ENCODE measurements at regions not wholly inside any gene's neighbourhood (a gene's known extent, or its start where the extent isn't known, plus 50 kb on each side); places are given as distances from the start of the nearest gene placed in this dataset.

DNA sequence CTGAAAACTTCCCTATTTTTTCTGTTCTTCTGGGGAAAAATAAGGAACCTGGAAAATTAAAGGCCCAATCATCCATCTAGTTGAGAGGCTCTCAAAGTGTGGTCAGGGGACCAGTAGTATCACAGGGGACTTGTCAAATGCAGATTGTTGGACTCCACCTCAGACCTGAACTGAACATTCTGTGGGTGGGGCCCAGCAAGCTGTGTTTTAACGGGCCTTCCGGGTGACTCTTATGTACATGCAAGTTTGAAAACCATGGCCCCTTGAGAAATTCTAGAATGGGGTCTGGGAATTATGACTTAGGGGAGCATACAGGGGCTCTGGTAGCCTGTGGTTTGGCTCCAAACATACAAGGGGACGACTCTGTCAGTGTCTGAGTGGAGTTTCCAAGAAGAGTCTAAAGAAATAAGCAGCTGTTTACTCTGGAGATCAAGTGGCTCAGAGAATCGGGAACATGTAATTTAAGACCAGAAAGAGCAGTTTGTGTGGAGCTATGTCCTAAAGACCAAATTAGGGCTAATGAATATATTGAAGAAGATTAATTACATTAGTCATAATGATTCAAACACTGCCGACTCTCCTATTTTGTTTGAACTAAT, 177.4 kb downstream of the SLC28A3 start:
- no peaks in the 10 kb centered on the region for H3K9me3 Mint-ChIP-seq
- H3K27ac Mint-ChIP-seq, result no peak overlapping the region
- H3K4me3 Mint-ChIP-seq, result no peak overlapping the region

DNA sequence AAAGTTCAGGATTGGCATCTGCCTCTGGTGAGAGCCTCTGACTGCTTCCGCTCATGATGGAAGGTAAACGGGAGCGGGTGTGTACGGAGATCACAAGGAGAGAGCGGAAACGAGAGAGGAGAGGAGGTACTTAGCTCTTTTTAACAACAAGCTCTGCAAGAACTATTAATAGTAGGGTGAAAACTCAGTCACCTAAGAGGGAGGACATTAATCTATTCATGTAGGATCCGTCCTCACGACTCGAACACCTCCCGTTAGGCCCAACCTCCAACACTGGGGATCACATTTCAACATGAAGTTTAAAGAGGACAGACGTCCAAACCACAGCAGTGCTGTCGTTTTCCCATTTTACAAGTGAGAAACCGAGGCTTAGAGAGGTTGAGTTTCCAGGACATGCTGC, 173.7 kb downstream of the SLC28A3 start:
- no peaks in the 10 kb centered on the region for H3K4me1 Mint-ChIP-seq (ENCODE audit: low read depth)
- H3K27me3 Mint-ChIP-seq (ENCODE audit: insufficient read depth), result peaks cover 10% of the 10 kb centered on the region
- no peaks in the 10 kb centered on the region for H3K36me3 Mint-ChIP-seq (ENCODE audit: low read depth)
- no peaks in the 10 kb centered on the region for H3K9me3 Mint-ChIP-seq
- H3K27ac Mint-ChIP-seq, result no peak overlapping the region
- intact Hi-C loops (cut with micrococcal nuclease), result no loop called here
- no peak overlapping the region for H3K4me3 Mint-ChIP-seq
- DNase-seq (ENCODE audit: low spot score), result no peak

More for the DNA sequence above, 177.4 kb downstream of the SLC28A3 start:
- intact Hi-C loops (cut with micrococcal nuclease), result no loop called here
- Mint-ChIP-seq H3K36me3 (ENCODE audit: low read depth) (no peaks in the 10 kb centered on the region), H3K4me1 (ENCODE audit: low read depth) (no peaks in the 10 kb centered on the region), H3K27me3 (ENCODE audit: insufficient read depth) (peaks cover 32% of the 10 kb centered on the region)
- no peak for DNase-seq (ENCODE audit: low spot score)

DNA sequence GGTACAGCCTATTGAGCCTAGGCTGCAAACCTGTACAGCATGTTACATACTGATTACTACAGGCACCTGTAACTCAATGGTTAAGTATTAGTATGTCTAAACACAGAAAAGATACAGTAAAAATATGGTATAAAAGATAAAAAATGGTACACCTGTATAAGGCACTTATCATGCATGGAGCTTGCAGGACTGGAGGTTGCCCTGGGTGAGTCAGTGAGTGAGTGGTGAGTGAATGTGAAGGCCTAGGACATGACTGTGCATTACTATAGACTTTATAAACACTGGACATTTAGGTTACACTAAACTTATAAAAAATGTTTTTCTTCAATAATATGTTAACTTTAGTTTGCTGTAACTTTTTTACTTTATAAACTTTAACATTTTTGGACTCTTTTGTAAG, 171.3 kb downstream of the SLC28A3 start:
- Mint-ChIP-seq H3K36me3 (ENCODE audit: low read depth) (no peaks in the 10 kb centered on the region), H3K9me3 (no peaks in the 10 kb centered on the region), H3K4me3 (no peak overlapping the region), H3K27ac (no peak overlapping the region), H3K27me3 (ENCODE audit: insufficient read depth) (peaks cover 8% of the 10 kb centered on the region), H3K4me1 (ENCODE audit: low read depth) (no peaks in the 10 kb centered on the region)
- DNase-seq (ENCODE audit: low spot score), result no peak
- intact Hi-C loops (cut with micrococcal nuclease), result no loop called here

DNA sequence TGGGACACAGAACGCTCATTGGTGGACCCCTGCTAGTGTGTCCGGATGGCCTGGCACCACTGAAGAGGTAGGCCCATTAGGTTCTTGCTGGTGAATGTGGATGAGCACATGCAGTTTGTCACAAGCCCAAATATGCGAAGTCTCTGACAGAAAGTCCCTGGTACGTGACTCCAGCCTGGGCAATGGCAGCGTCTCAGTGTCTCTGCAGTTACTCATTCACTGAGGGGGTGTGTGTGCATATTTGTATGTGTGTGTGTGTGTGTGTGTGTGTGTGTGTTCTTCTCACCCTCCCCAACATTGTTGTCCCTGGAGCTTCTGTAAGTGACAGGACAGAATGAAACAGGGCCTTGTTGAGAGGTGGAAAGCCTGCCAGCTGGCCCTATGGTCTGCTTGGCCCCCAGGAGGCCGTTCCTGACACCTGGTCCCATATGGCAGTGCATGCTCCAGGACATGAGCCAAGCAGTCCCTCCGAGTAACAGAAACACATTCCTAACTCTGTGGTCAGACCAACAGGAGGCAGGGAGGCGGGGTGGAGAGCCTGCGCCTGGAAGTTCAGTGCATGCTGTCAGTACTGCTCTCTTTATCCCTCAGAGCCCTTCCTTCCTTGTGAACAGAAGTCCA, 169.9 kb downstream of the SLC28A3 start:
- Mint-ChIP-seq H3K27me3 (ENCODE audit: insufficient read depth) (peaks cover 2% of the 10 kb centered on the region), H3K27ac (no peak overlapping the region), H3K36me3 (ENCODE audit: low read depth) (no peaks in the 10 kb centered on the region), H3K4me3 (no peak overlapping the region), H3K4me1 (ENCODE audit: low read depth) (no peaks in the 10 kb centered on the region), H3K9me3 (no peaks in the 10 kb centered on the region)
- DNase-seq (ENCODE audit: low spot score), result no peak
- intact Hi-C loops (cut with micrococcal nuclease), result loop anchor here (5.0 kb wide), 1 partner anchor 92 kb away; no protein-coding TSS in a partner anchor

DNA sequence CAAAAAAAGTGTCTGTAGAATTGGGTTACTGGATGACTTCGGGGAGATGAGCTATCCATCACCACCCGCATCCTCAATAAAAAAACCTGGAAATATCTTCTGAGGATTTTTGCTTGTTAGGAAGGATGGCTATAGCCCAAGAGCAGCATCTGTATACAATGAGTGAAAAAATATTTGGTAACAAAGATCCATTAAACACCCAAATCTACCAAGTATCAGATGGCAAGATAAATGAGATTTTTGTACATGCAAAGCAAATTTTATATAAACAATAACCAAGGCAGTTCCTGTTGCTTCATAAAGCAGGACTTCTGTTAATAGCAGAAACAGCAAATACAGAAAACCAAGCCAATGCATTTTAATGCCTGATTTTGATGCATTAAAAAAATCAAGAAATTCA, 166.6 kb downstream of the SLC28A3 start:
- H3K9me3 Mint-ChIP-seq, result no peaks in the 10 kb centered on the region
- H3K4me3 Mint-ChIP-seq, result no peak overlapping the region
- H3K27me3 Mint-ChIP-seq (ENCODE audit: insufficient read depth), result peaks cover 2% of the 10 kb centered on the region
- DNase-seq (ENCODE audit: low spot score), result no peak
- H3K27ac Mint-ChIP-seq, result no peak overlapping the region
- H3K36me3 Mint-ChIP-seq (ENCODE audit: low read depth), result no peaks in the 10 kb centered on the region
- H3K4me1 Mint-ChIP-seq (ENCODE audit: low read depth), result no peaks in the 10 kb centered on the region
- intact Hi-C loops (cut with micrococcal nuclease), result loop anchor here (1.0 to 5.0 kb wide), 3 partner anchors 88 to 236 kb away; no protein-coding TSS in a partner anchor

DNA sequence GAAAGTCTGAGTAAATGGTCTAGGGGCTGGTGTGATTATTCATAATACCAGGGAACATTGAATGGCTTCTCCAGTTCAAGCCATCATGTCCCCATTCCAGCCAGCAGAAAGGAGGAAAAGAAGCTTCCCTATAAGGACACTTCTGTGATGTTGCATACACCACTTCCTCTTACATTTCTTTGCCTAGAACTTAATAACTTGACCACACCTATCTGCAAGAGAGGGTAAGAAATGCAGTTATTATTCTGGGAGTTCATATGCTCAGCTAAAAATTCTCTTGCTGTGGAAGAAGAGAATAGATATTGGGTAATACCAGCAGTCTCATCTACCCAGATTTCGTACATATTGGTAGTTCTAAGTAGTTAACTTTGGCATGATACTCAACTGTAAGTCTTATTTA, 166.1 kb downstream of the SLC28A3 start:
- Mint-ChIP-seq H3K36me3 (ENCODE audit: low read depth) (no peaks in the 10 kb centered on the region), H3K9me3 (no peaks in the 10 kb centered on the region), H3K27ac (no peak overlapping the region), H3K4me3 (no peak overlapping the region), H3K4me1 (ENCODE audit: low read depth) (no peaks in the 10 kb centered on the region), H3K27me3 (ENCODE audit: insufficient read depth) (peaks cover 2% of the 10 kb centered on the region)
- intact Hi-C loops (cut with micrococcal nuclease), result loop anchor here (5.0 kb wide), 1 partner anchor 88 kb away; no protein-coding TSS in a partner anchor
- DNase-seq (ENCODE audit: low spot score), result no peak

DNA sequence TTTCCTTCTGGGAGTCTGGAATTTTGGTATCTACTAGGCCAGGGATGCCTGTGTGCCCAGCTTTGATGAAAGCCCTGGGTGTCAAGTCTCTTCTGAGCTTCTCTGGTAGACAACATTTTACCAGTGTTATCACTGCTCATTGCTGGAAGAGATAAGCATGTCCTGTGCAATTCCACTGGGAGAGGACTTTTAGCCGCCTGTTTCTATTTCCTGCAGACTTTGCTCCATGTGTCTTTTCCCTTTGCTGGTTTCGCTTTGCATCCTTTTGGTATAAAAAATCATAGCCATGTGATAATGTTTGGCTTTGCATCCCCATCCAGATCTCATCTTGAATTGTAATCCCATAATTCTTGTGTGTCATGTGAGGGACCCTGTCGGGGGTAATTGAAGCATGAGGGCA, 163.2 kb downstream of the SLC28A3 start:
- intact Hi-C loops (cut with micrococcal nuclease), result no loop called here
- Mint-ChIP-seq H3K4me3 (no peak overlapping the region), H3K27me3 (ENCODE audit: insufficient read depth) (no peaks in the 10 kb centered on the region), H3K36me3 (ENCODE audit: low read depth) (no peaks in the 10 kb centered on the region), H3K4me1 (ENCODE audit: low read depth) (no peaks in the 10 kb centered on the region), H3K9me3 (no peaks in the 10 kb centered on the region), H3K27ac (no peak overlapping the region)
- no peak for DNase-seq (ENCODE audit: low spot score)

DNA sequence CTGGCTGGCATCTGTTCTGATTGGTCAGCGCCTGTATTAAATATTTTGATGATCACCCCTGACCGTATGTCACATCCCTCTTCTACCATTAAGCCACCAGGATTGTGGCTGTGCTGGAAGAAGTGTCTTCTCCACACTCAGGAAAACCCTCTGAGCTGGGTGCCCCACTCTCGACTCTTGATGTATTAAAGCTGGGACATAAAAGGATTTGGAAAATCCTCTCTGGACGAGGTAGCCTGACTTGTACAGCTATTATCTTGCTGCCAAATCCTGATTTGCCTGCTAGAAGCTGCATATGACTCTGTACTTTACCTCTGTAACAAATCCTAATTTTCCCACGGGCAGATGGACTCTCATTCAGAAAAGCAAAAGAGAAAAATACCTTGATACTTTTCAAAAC, 161.0 kb downstream of the SLC28A3 start:
- no peak overlapping the region for H3K27ac Mint-ChIP-seq
- no peaks in the 10 kb centered on the region for H3K9me3 Mint-ChIP-seq
- intact Hi-C loops (cut with micrococcal nuclease), result no loop called here
- H3K4me3 Mint-ChIP-seq, result no peak overlapping the region
- no peaks in the 10 kb centered on the region for H3K27me3 Mint-ChIP-seq (ENCODE audit: insufficient read depth)
- no peaks in the 10 kb centered on the region for H3K36me3 Mint-ChIP-seq (ENCODE audit: low read depth)
- no peaks in the 10 kb centered on the region for H3K4me1 Mint-ChIP-seq (ENCODE audit: low read depth)
- DNase-seq (ENCODE audit: low spot score), result no peak

DNA sequence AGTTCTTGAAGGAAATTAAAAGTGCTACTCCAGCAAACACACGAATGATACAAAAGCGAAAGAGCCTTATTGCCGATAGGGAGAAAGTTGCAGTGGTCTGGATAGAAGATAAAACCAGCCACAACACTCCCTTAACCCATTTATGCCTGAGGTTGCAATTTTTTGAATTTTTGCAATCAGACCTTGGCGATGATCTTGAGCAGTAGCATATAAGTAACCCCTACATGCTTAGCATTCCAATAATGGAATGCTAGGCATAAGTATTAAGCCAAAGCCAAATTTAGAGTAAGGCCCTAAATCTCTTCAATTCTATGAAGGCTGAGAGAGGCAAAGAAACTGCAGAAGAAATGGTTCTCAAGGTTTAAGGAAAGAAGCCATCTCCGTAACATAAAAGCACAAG, 153.5 kb downstream of the SLC28A3 start:
- Mint-ChIP-seq H3K4me3 (no peak overlapping the region), H3K27me3 (ENCODE audit: insufficient read depth) (peaks cover 16% of the 10 kb centered on the region), H3K9me3 (no peaks in the 10 kb centered on the region), H3K36me3 (ENCODE audit: low read depth) (no peaks in the 10 kb centered on the region), H3K4me1 (ENCODE audit: low read depth) (no peaks in the 10 kb centered on the region), H3K27ac (no peak overlapping the region)
- intact Hi-C loops (cut with micrococcal nuclease), result no loop called here
- DNase-seq (ENCODE audit: low spot score), result no peak

DNA sequence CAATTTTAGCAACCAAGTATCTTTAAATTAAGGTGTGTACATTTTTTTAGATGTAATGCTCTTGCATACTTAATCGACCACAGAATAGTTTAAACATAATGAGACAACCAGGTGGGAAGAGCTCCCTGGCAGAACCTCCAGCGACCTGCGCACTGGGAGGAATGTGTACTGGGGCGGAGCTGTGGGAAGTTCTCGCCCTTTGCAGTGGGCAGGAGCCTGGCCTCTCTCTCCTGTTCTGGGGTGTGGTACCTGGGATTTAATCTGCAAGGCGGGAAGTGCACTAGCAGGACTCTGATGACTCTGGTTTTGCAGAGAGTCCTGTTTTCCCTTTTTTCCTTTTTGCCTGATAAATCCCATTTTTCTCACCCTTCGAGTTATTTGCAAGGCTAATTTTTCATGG, 150.7 kb downstream of the SLC28A3 start:
- H3K4me3 Mint-ChIP-seq, result no peak overlapping the region
- no peaks in the 10 kb centered on the region for H3K36me3 Mint-ChIP-seq (ENCODE audit: low read depth)
- H3K9me3 Mint-ChIP-seq, result no peaks in the 10 kb centered on the region
- peaks cover 22% of the 10 kb centered on the region for H3K27me3 Mint-ChIP-seq (ENCODE audit: insufficient read depth)
- no peaks in the 10 kb centered on the region for H3K4me1 Mint-ChIP-seq (ENCODE audit: low read depth)
- no peak for DNase-seq (ENCODE audit: low spot score)
- intact Hi-C loops (cut with micrococcal nuclease), result no loop called here
- H3K27ac Mint-ChIP-seq, result no peak overlapping the region

DNA sequence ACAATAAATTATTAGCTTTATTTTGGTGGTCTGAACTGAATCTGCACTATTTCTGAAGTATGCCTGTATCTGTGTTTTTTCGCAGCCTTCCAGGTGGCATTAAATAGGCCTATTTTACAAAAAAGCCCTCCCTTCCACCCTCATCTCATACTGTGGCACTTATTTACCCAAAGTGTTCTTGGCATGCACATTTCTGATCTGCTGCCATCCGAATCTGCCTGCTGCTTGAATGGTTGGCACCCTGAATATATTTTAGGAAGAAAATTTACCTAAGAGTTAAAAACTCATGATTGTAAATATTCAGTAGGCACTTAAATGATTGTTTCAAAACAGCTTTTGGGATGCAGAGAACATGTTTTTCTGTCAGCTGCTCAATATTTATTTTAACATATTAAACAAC, 150.1 kb downstream of the SLC28A3 start:
- no peaks in the 10 kb centered on the region for H3K9me3 Mint-ChIP-seq
- no peak overlapping the region for H3K27ac Mint-ChIP-seq
- peaks cover 20% of the 10 kb centered on the region for H3K27me3 Mint-ChIP-seq (ENCODE audit: insufficient read depth)
- H3K36me3 Mint-ChIP-seq (ENCODE audit: low read depth), result no peaks in the 10 kb centered on the region
- intact Hi-C loops (cut with micrococcal nuclease), result no loop called here
- H3K4me3 Mint-ChIP-seq, result no peak overlapping the region
- H3K4me1 Mint-ChIP-seq (ENCODE audit: low read depth), result no peaks in the 10 kb centered on the region
- no peak for DNase-seq (ENCODE audit: low spot score)

DNA sequence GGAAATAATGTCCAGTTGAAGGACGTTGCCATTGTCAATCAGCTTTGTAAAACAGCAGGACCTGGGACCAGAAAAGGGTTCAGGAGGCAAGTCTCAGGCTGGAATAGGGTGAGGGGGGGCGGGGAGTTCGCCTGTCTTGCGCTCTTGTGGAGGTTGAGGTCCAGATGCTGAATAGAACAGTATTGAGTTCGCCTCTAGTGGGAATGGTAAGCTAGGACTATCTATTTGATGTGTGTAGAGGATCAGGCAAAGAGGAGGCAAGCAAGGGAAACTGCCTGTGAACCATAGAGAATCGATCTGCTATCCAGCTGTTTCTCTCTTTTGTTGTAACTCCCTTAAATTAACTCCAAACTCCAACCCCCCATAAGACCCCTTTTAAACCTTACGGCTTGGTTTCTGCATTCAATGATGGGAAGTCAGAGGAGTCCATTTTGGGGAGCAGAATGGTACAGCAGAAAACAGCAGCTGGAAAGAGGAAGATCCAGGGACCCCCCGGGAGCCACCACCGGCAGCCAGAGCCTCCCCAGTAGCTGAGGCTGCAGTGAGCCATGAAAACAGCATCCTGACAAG, 133.7 kb downstream of the SLC28A3 start:
- H3K36me3 Mint-ChIP-seq (ENCODE audit: low read depth), result no peaks in the 10 kb centered on the region
- H3K27me3 Mint-ChIP-seq (ENCODE audit: insufficient read depth), result peaks cover 11% of the 10 kb centered on the region
- no peak overlapping the region for H3K27ac Mint-ChIP-seq
- H3K4me1 Mint-ChIP-seq (ENCODE audit: low read depth), result no peaks in the 10 kb centered on the region
- intact Hi-C loops (cut with micrococcal nuclease), result no loop called here
- H3K4me3 Mint-ChIP-seq, result no peak overlapping the region
- no peak for DNase-seq (ENCODE audit: low spot score)
- no peaks in the 10 kb centered on the region for H3K9me3 Mint-ChIP-seq

DNA sequence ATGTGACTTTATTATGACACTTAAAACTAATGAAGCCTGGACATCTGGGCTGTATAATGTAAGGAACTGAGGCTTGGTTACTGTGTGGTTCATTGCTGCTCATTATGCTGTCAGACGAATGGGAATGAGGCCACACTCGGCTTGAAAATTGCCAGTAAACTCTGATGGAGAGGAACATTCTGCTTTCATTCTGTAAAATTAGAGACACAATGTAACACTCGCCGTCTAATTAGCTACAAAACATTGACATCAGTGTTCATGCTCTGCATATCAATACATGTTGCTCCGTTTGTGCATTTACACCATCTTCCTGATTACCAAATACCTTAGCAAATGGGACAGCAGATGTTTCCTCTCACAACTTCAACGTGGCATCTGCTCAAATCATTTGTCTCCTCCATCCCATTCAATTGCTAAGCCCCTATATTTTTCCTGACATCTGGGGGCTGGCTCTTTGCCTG, 133.0 kb downstream of the SLC28A3 start:
- H3K9me3 Mint-ChIP-seq, result no peaks in the 10 kb centered on the region
- intact Hi-C loops (cut with micrococcal nuclease), result no loop called here
- no peak overlapping the region for H3K27ac Mint-ChIP-seq
- no peak for DNase-seq (ENCODE audit: low spot score)
- H3K4me1 Mint-ChIP-seq (ENCODE audit: low read depth), result no peaks in the 10 kb centered on the region
- no peak overlapping the region for H3K4me3 Mint-ChIP-seq
- H3K27me3 Mint-ChIP-seq (ENCODE audit: insufficient read depth), result peaks cover 8% of the 10 kb centered on the region
- no peaks in the 10 kb centered on the region for H3K36me3 Mint-ChIP-seq (ENCODE audit: low read depth)

Measured in activated T-helper 1 cell treated with anti-CD3 and anti-CD28 coated beads, Interleukin-12 subunit alpha, Interleukin-12 subunit beta, Interleukin-2, Interleukin-4 antibody, amounts not matched to agents 30 ng/mL and 10 ng/mL and 1 ng/mL, durations not matched to agents 14 hours and 24 hours and 36 hours (primary cell).